ENCODE measurements at regions not wholly inside any gene's neighbourhood (a gene's known extent, or its start where the extent isn't known, plus 50 kb on each side); places are given as distances from the start of the nearest gene placed in this dataset.

- no peak for TF ChIP-seq CTCF (IDR thresholded peaks at IDR 0.05 in 8 of 11, conservative IDR thresholded peaks at IDR 0.05 in 3 of 11)
- TF ChIP-seq POLR2A (IDR thresholded peaks at IDR 0.05): no peak
Measured at GRCh38 chr5:165871291-165871690, 2365.9 kb downstream of the MAT2B start.
